ENCODE measurements at regions not wholly inside any gene's neighbourhood (a gene's known extent, or its start where the extent isn't known, plus 50 kb on each side); places are given as distances from the start of the nearest gene placed in this dataset.
"Not testable (repeated sequence)": the region's sequence is repeated elsewhere in the genome, so short reads cannot be mapped to it uniquely, and the experiment has no call there.

- not testable (repeated sequence) for TF ChIP-seq ZNF274 (IDR thresholded peaks at IDR 0.05; ENCODE audit: borderline replicate concordance, extremely low read depth, low read length); NRF1 (IDR thresholded peaks at IDR 0.05; ENCODE audit: low read depth, low read length); EZH2 (IDR thresholded peaks at IDR 0.05; ENCODE audit: low read depth, low read length, severe bottlenecking); SUZ12 (IDR thresholded peaks at IDR 0.05; ENCODE audit: low read length); CTCF (IDR thresholded peaks at IDR 0.05; ENCODE audit: control extremely low read depth in 1 of 3, insufficient read depth in 1 of 3, low read depth in 1 of 3, low read length in 3 of 3); ATF3 (IDR thresholded peaks at IDR 0.05; ENCODE audit: insufficient read depth, low read depth, low read length); CHD1 (IDR thresholded peaks at IDR 0.05; ENCODE audit: low read depth, low read length); POLR2AphosphoS5 (IDR thresholded peaks at IDR 0.05; ENCODE audit: low read depth, low read length); TCF12 (IDR thresholded peaks at IDR 0.05; ENCODE audit: low read depth, low read length); POLR2A (IDR thresholded peaks at IDR 0.05; ENCODE audit: control extremely low read depth in 1 of 2, low read depth in 2 of 2, low read length in 2 of 2); GABPA (IDR thresholded peaks at IDR 0.05; ENCODE audit: borderline replicate concordance, insufficient read depth, low read length); USF2 (IDR thresholded peaks at IDR 0.05; ENCODE audit: low read length); RFX5 (IDR thresholded peaks at IDR 0.05; ENCODE audit: borderline replicate concordance, low read depth, low read length)
Measured at GRCh38 chr2:95686056-95686825, 94.4 kb downstream of the TRIM43 start.

Measured in H1 (cell line).